Breast epithelium (tissue), 4 donors: ENCODE measurements at regions not wholly inside any gene's neighbourhood (a gene's known extent, or its start where the extent isn't known, plus 50 kb on each side); places are given as distances from the start of the nearest gene placed in this dataset.

Source experiments
- DNase-seq, 2 donors: peaks; one replicate each; pipeline ENCODE4 v3.0.0-alpha.2; 2019; ENCODE audit warnings: low spot score in 2 of 2
- H3K27ac ChIP-seq, 2 donors: fragments of 200-600 bp; sonication (generic) in 1 of 2; one replicate each; pipeline ENCODE4 v1.5.1; 2016 to 2019; ENCODE audit warnings: mild to moderate bottlenecking in 1 of 2
- H3K27me3 ChIP-seq, 2 donors: fragments of 200-600 bp; sonication (generic) in 1 of 2; one replicate each; pipeline versions ENCODE4 v1.5.1 to v1.6.0; 2017 to 2019; ENCODE audit warnings: control low read depth in 1 of 2, mild to moderate bottlenecking in 1 of 2
- H3K36me3 ChIP-seq: fragments of 200-600 bp; one replicate; pipeline ENCODE4 v1.5.1; 2019
- H3K4me1 ChIP-seq, 2 donors: fragments of 200-600 bp; sonication (generic); one replicate each; pipeline ENCODE4 v1.5.1; 2016 to 2019; ENCODE audit warnings: control low read depth in 1 of 2
- H3K4me3 ChIP-seq, 3 donors: fragments of 200-600 bp; sonication (generic); 1 replicate in 2 of 3; 2 replicates in 1 of 3; pipeline ENCODE4 v1.5.1; 2016 to 2019; ENCODE audit warnings: mild to moderate bottlenecking in 3 of 3, moderate library complexity in 2 of 3
- H3K9me3 ChIP-seq, 2 donors: fragments of 200-600 bp; sonication (generic) in 1 of 2; one replicate each; pipeline ENCODE4 v1.5.1; 2016 to 2019; ENCODE audit warnings: control low read depth in 1 of 2
- CTCF ChIP-seq, 3 donors: fragments of 450-650 bp; IDR thresholded peaks; one replicate each; pipeline ENCODE4 v1.5.1; 2016 to 2017; ENCODE audit warnings: antibody characterized with exemption in 3 of 3, mild to moderate bottlenecking in 3 of 3, moderate library complexity in 3 of 3
- POLR2A ChIP-seq: fragments of 450-650 bp; IDR thresholded peaks from one replicate; pipeline ENCODE4 v1.6.1; 2016; ENCODE audit warnings: antibody characterized with exemption, mild to moderate bottlenecking, moderate library complexity
- POLR2AphosphoS5 ChIP-seq, 3 donors: sonication (generic); formaldehyde crosslinking; IDR thresholded peaks; one replicate each; pipeline ENCODE4 v1.6.1; 2017; ENCODE audit warnings: antibody characterized with exemption in 3 of 3
- intact Hi-C: fragments of 100-400 bp; cut with DNase I; formaldehyde crosslinking; loops from one replicate; pipeline ENCODE4 v1.15.1; 2023; ENCODE audit warnings: low total_unique reads

DNA sequence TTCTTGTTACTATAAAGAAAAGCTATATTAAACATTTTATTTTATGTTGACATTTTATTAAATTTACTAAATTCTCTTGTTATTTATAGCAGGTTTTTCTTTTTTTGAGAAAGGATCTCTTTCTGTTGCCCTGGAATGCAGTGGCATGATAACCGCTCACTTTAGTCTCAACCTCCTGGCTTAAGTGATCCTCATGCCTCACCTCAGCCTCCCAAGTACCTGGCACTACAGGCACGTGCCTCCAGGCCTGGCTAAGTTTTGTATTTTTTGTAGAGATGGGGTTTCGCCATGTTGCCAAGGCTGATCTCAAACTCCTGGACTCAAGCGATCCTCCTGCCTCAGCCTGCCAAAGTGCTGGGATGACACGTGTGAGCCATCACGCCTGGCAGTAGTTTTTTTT is 280.2 kb upstream of the C9orf72 start:
- H3K36me3 ChIP-seq: no peaks in the 10 kb centered on the region
- H3K4me3 ChIP-seq: no peak overlapping the region
- intact Hi-C loops: no loop called here
- H3K27me3 ChIP-seq: no peaks in the 10 kb centered on the region
- no peak for TF ChIP-seq POLR2A
- TF ChIP-seq POLR2AphosphoS5 (IDR thresholded peaks at IDR 0.05): no peak
- no peak for TF ChIP-seq CTCF (IDR thresholded peaks at IDR 0.05)
- H3K27ac ChIP-seq: no peak overlapping the region
- no peaks in the 10 kb centered on the region for H3K9me3 ChIP-seq
- H3K4me1 ChIP-seq: no peaks in the 10 kb centered on the region
- no peak for DNase-seq

DNA sequence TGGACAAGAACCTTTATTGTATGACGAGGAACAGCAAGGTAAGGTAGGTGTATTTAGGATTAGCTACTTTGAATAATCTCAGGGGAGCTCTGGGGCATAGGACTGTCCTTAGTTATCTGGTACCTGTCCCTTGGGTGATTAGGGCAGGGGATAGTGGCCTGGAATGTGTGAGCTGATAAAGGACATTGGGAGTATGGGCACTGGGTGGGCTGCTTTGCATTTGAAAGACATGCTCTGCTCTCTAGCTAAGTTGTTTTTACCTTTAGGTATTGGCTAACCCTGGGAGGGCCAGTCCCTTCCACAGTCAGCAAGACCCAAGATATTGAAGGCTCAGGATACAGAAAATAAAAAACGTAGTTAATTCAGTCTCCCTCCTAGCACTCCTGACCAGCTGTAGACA is 282.8 kb upstream of the C9orf72 start:
- intact Hi-C loops: no loop called here
- no peak for DNase-seq
- H3K4me3 ChIP-seq: no peak overlapping the region

DNA sequence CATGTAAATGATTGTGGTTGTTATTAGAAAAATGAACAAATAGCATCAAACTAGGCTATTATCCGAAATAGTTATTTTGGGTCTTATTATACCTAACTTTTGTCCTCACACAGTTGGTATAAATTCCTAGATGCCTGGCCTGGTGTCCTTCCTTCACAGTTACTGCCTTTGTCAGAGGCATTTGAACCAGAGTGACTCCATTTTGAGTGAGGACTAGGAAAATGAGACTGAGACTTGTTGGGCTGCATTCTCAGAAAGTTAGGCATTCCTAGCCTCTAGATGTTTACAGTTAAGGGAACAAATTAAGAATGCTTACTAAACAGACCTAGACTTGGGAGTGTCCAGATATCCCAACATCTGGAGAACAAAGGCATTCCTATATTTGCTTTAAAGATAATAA is 283.5 kb upstream of the C9orf72 start:
- H3K4me1 ChIP-seq: no peaks in the 10 kb centered on the region
- no peak for DNase-seq
- no peaks in the 10 kb centered on the region for H3K36me3 ChIP-seq
- no peak for TF ChIP-seq POLR2A
- no peaks in the 10 kb centered on the region for H3K27me3 ChIP-seq
- intact Hi-C loops: no loop called here
- H3K9me3 ChIP-seq: no peaks in the 10 kb centered on the region
- H3K4me3 ChIP-seq: no peak overlapping the region
- H3K27ac ChIP-seq: no peak overlapping the region

More for the DNA sequence above, 282.8 kb upstream of the C9orf72 start:
- TF ChIP-seq POLR2A: no peak
- no peak for TF ChIP-seq CTCF (IDR thresholded peaks at IDR 0.05)
- Histone ChIP-seq H3K27ac (no peak overlapping the region), H3K9me3 (no peaks in the 10 kb centered on the region), H3K36me3 (no peaks in the 10 kb centered on the region), H3K27me3 (no peaks in the 10 kb centered on the region), H3K4me1 (no peaks in the 10 kb centered on the region)

GRCh38 chr9:27861887-27862286 is 288.6 kb upstream of the C9orf72 start:
- intact Hi-C loops: no loop called here
- Histone ChIP-seq H3K4me1 (no peaks in the 10 kb centered on the region), H3K4me3 (no peak overlapping the region), H3K36me3 (no peaks in the 10 kb centered on the region), H3K9me3 (no peaks in the 10 kb centered on the region), H3K27ac (no peak overlapping the region), H3K27me3 (no peaks in the 10 kb centered on the region)
- TF ChIP-seq POLR2AphosphoS5 (IDR thresholded peaks at IDR 0.05) (no peak), CTCF (IDR thresholded peaks at IDR 0.05) (no peak), POLR2A (no peak)
- DNase-seq: no peak

GRCh38 chr9:27864644-27865438 is 291.6 kb upstream of the C9orf72 start:
- Histone ChIP-seq H3K4me1 (no peaks in the 10 kb centered on the region), H3K27me3 (no peaks in the 10 kb centered on the region), H3K4me3 (no peak overlapping the region), H3K27ac (no peak overlapping the region), H3K36me3 (no peaks in the 10 kb centered on the region), H3K9me3 (no peaks in the 10 kb centered on the region)
- intact Hi-C loops: no loop called here
- DNase-seq: no peak
- TF ChIP-seq POLR2A (no peak), POLR2AphosphoS5 (IDR thresholded peaks at IDR 0.05) (no peak), CTCF (IDR thresholded peaks at IDR 0.05) (no peak)

GRCh38 chr9:27866741-27867140 is 293.5 kb upstream of the C9orf72 start:
- no peak overlapping the region for H3K27ac ChIP-seq
- H3K9me3 ChIP-seq: no peaks in the 10 kb centered on the region
- H3K4me3 ChIP-seq: no peak overlapping the region
- TF ChIP-seq POLR2A (no peak), CTCF (IDR thresholded peaks at IDR 0.05) (no peak), POLR2AphosphoS5 (IDR thresholded peaks at IDR 0.05) (no peak)
- no peaks in the 10 kb centered on the region for H3K36me3 ChIP-seq
- no peaks in the 10 kb centered on the region for H3K4me1 ChIP-seq
- no peak for DNase-seq
- no peaks in the 10 kb centered on the region for H3K27me3 ChIP-seq
- intact Hi-C loops: no loop called here
